ENCODE measurements at regions not wholly inside any gene's neighbourhood (a gene's known extent, or its start where the extent isn't known, plus 50 kb on each side); places are given as distances from the start of the nearest gene placed in this dataset.

- TF ChIP-seq ZNF331 (CRISPR knock-in tag; IDR thresholded peaks at IDR 0.05; ENCODE audit: low read depth) (no peak), EZH2 (IDR thresholded peaks at IDR 0.05; ENCODE audit: low read depth, unreplicated experiment) (no peak), ZNF462 (CRISPR knock-in tag; IDR thresholded peaks at IDR 0.05) (no peak), JUNB (IDR thresholded peaks at IDR 0.05; ENCODE audit: unreplicated experiment) (no peak), STAT1 (IDR thresholded peaks at IDR 0.05; ENCODE audit: unreplicated experiment) (no peak), CREB1 (CRISPR knock-in tag; IDR thresholded peaks at IDR 0.05; ENCODE audit: low read depth) (no peak)
Measured at GRCh38 chr4:41475402-41475801, 62.6 kb upstream of the LIMCH1 start (continued).

- H3K9me2 ChIP-seq (ENCODE audit: insufficient read depth) = no peaks in the 10 kb centered on the region
- no peaks in the 10 kb centered on the region for H3K27me3 ChIP-seq (ENCODE audit: insufficient read depth)
- no peaks in the 10 kb centered on the region for H3K36me3 ChIP-seq (ENCODE audit: insufficient read depth)
- no peak overlapping the region for H3K27ac ChIP-seq (ENCODE audit: low read depth)
- H3K79me2 ChIP-seq (replicated peaks; ENCODE audit: insufficient read depth) = no peaks in the 10 kb centered on the region
- Mint-ChIP-seq H3K9me3 (no peaks in the 10 kb centered on the region), H3K27ac (no peak overlapping the region), H3K36me3 (ENCODE audit: low read depth) (no peaks in the 10 kb centered on the region), H3K4me1 (peaks cover 24% of the 10 kb centered on the region), H3K4me3 (no peak overlapping the region), H3K27me3 (ENCODE audit: insufficient read depth, low read depth, poor library complexity) (peaks cover 2% of the 10 kb centered on the region)
- H3K4me2 ChIP-seq = no peak overlapping the region
- no peak overlapping the region; the same call in 1 of the 2 replicates for H2AFZ ChIP-seq
- no peak for TF ChIP-seq EZH2phosphoT487 (IDR thresholded peaks at IDR 0.05; ENCODE audit: unreplicated experiment)
- H3F3A ChIP-seq (replicated peaks; ENCODE audit: low read depth) = no peaks in the 10 kb centered on the region
- ATAC-seq (no peak), DNase-seq (ENCODE audit: low spot score) (no peak)
- H3K4me3 ChIP-seq = no peak overlapping the region
- H3K4me1 ChIP-seq (ENCODE audit: insufficient read depth) = peaks cover 10% of the 10 kb centered on the region; the same call in 1 of the 2 replicates
- no peaks in the 10 kb centered on the region for H4K20me1 ChIP-seq (replicated peaks; ENCODE audit: insufficient read depth)
Measured at GRCh38 chr4:41476310-41476885, 61.6 kb upstream of the LIMCH1 start.
